GM12891 (cell line): ENCODE measurements at regions not wholly inside any gene's neighbourhood (a gene's known extent, or its start where the extent isn't known, plus 50 kb on each side); places are given as distances from the start of the nearest gene placed in this dataset.

ENCODE experiments used
- POLR2A ChIP-seq: IDR thresholded peaks from 2 replicates; pipeline ENCODE4 v1.6.1; 2011; ENCODE audit warnings: low read depth, low read length, control low read depth
- POLR2AphosphoS5 ChIP-seq: IDR thresholded peaks from 2 replicates; pipeline ENCODE4 v1.6.1; 2011; ENCODE audit warnings: low read depth, low read length, control low read depth
- POU2F2 ChIP-seq: IDR thresholded peaks from 2 replicates; pipeline ENCODE4 v1.6.1; 2011; ENCODE audit warnings: low read depth, mild to moderate bottlenecking, control low read depth, low read length, moderate library complexity
- SPI1 ChIP-seq: IDR thresholded peaks from 2 replicates; pipeline ENCODE4 v1.6.1; 2011; ENCODE audit warnings: low read depth, low read length, control low read depth
- TAF1 ChIP-seq: IDR thresholded peaks from 2 replicates; pipeline ENCODE4 v1.6.1; 2011; ENCODE audit warnings: low read depth, low read length, control low read depth

GRCh38 chr2:2409481-2409880, 78.4 kb upstream of the MYT1L start:
- no peak for TF ChIP-seq POLR2AphosphoS5
- TF ChIP-seq POLR2A: no peak
- no peak for TF ChIP-seq TAF1
- TF ChIP-seq POU2F2: no peak
- TF ChIP-seq SPI1: no peak
